PC-9 (cell line): ENCODE measurements at regions not wholly inside any gene's neighbourhood (a gene's known extent, or its start where the extent isn't known, plus 50 kb on each side); places are given as distances from the start of the nearest gene placed in this dataset.
"Not testable (repeated sequence)": the region's sequence is repeated elsewhere in the genome, so short reads cannot be mapped to it uniquely, and the experiment has no call there.

Experiments
- BruUV-seq: library from RNA; stranded (reverse); fragments of 400-500 nt; replicated peaks from 2 replicates; lab custom pipeline; 2021; lab: Mats Ljungman, UMichigan
- CTCF ChIA-PET: fragments of 300-600 bp; sonication (Branson Sonifier 250); formaldehyde crosslinking; loops from one replicate; lab custom pipeline; 2022; ENCODE audit warnings: antibody characterized with exemption; lab: Charles Lee
- POLR2A ChIA-PET: fragments of 300-600 bp; sonication (Branson Sonifier 250); formaldehyde crosslinking; loops from one replicate; lab custom pipeline; 2022; ENCODE audit warnings: antibody characterized with exemption; ENCODE audit not compliant: unreplicated experiment; lab: Charles Lee
- DNase-seq, 2 experiments: peaks; one replicate each; pipeline versions ENCODE4 v3.0.0 to v3.0.0-alpha.2; 2015 to 2022; ENCODE audit warnings: mixed read lengths in 1 of 2
- H2AFZ ChIP-seq: fragments of 200-600 bp; sonication (generic); 2 replicates; pipeline ENCODE4 v1.8.1; 2017; ENCODE audit warnings: antibody characterized with exemption
- H3F3A ChIP-seq: fragments of 200-600 bp; sonication (generic); 2 replicates; pipeline ENCODE4 v1.8.1; 2017; ENCODE audit warnings: antibody characterized with exemption, mild to moderate bottlenecking, low read depth; ENCODE audit not compliant: insufficient read depth
- H3K27ac ChIP-seq: fragments of 200-600 bp; sonication (generic); 2 replicates; pipeline ENCODE4 v1.6.1; 2016; ENCODE audit warnings: mixed run types
- H3K27me3 ChIP-seq: fragments of 200-600 bp; sonication (generic); 2 replicates; pipeline ENCODE4 v1.6.1; 2016; ENCODE audit warnings: low read depth, mixed run types; ENCODE audit not compliant: insufficient read depth
- H3K36me3 ChIP-seq: fragments of 200-600 bp; sonication (generic); 2 replicates; pipeline ENCODE4 v1.6.1; 2016; ENCODE audit warnings: low read depth, mixed run types
- H3K4me1 ChIP-seq: fragments of 200-600 bp; sonication (generic); replicated peaks from 2 replicates; pipeline ENCODE4 v1.6.1; 2016; ENCODE audit warnings: mixed run types; ENCODE audit not compliant: insufficient read depth
- H3K4me2 ChIP-seq: fragments of 200-600 bp; sonication (generic); 2 replicates; pipeline ENCODE4 v1.6.1; 2017; ENCODE audit warnings: mixed run types
- H3K4me3 ChIP-seq: fragments of 200-600 bp; sonication (generic); 2 replicates; pipeline ENCODE4 v1.6.1; 2016; ENCODE audit warnings: mixed run types
- H3K79me2 ChIP-seq: fragments of 200-600 bp; sonication (generic); 2 replicates; pipeline ENCODE4 v1.6.1; 2017; ENCODE audit warnings: low read depth, mixed run types
- H3K9me2 ChIP-seq: fragments of 200-600 bp; sonication (generic); 2 replicates; pipeline ENCODE4 v1.8.1; 2017; ENCODE audit warnings: mild to moderate bottlenecking; ENCODE audit not compliant: insufficient read depth
- H3K9me3 ChIP-seq: fragments of 200-600 bp; sonication (generic); 2 replicates; pipeline ENCODE4 v1.8.1; 2016; ENCODE audit warnings: low read depth; ENCODE audit not compliant: insufficient read depth
- H4K20me1 ChIP-seq: fragments of 200-600 bp; sonication (generic); 2 replicates; pipeline ENCODE4 v1.8.1; 2017; ENCODE audit not compliant: insufficient read depth
- EZH2 ChIP-seq: fragments of 200-600 bp; sonication (generic); IDR thresholded peaks from 2 replicates; pipeline ENCODE4 v1.8.0; 2017; ENCODE audit warnings: antibody characterized with exemption, low read depth
- intact Hi-C: fragments of 100-400 bp; cut with micrococcal nuclease; formaldehyde crosslinking; loops from one replicate; pipeline ENCODE4 v1.10.0; 2022; ENCODE audit not compliant: unreplicated experiment
- TF ChIP-seq, protein P1 (sequence below): fragments of 200-600 bp; sonication (generic); conservative IDR thresholded peaks from 2 replicates; pipeline ENCODE4 v1.6.1; 2017; ENCODE audit warnings: mixed run types, antibody characterized with exemption, mild to moderate bottlenecking, moderate library complexity

- intact Hi-C loops, result no loop called here
These were observed 1038.1 kb upstream of the PCDH20 start for GRCh38 chr13:62453761-62454160.

DNA sequence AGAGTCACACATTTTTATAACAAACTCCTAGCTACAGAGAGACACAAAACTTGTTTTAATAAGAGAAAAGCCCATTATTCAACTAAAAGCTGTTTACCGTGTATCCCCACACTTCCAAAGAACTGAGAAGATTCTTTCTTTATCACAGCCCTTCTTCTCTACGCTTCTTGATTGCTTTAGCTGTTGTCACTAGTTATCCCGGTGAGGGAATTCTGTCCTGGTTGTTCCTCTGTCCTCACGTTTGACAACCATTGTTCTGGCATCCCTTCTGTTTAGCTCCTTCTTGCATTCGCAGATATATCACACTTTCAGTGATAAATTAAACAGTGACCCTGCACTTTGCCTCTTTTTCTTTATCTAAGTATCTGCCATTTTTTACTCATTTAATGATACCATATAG, 1035.1 kb upstream of the PCDH20 start:
- TF ChIP-seq, protein P1, sequence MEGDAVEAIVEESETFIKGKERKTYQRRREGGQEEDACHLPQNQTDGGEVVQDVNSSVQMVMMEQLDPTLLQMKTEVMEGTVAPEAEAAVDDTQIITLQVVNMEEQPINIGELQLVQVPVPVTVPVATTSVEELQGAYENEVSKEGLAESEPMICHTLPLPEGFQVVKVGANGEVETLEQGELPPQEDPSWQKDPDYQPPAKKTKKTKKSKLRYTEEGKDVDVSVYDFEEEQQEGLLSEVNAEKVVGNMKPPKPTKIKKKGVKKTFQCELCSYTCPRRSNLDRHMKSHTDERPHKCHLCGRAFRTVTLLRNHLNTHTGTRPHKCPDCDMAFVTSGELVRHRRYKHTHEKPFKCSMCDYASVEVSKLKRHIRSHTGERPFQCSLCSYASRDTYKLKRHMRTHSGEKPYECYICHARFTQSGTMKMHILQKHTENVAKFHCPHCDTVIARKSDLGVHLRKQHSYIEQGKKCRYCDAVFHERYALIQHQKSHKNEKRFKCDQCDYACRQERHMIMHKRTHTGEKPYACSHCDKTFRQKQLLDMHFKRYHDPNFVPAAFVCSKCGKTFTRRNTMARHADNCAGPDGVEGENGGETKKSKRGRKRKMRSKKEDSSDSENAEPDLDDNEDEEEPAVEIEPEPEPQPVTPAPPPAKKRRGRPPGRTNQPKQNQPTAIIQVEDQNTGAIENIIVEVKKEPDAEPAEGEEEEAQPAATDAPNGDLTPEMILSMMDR, result no peak
- no peak for TF ChIP-seq EZH2
- intact Hi-C loops, result no loop called here
- Histone ChIP-seq H3K27ac (no peak overlapping the region), H4K20me1 (no peaks in the 10 kb centered on the region), H3K36me3 (no peaks in the 10 kb centered on the region), H3K27me3 (no peaks in the 10 kb centered on the region), H3K4me3 (no peak overlapping the region), H3K4me1 (no peaks in the 10 kb centered on the region), H3K9me3 (no peaks in the 10 kb centered on the region), H3F3A (no peaks in the 10 kb centered on the region), H3K79me2 (no peaks in the 10 kb centered on the region), H2AFZ (no peak overlapping the region), H3K9me2 (no peaks in the 10 kb centered on the region), H3K4me2 (no peak overlapping the region)
- no peak for DNase-seq
- CTCF ChIA-PET, result no interaction called here
- POLR2A ChIA-PET, result no interaction called here
- BruUV-seq, result no TSS peak

More at GRCh38 chr13:62453761-62454160, 1038.1 kb upstream of the PCDH20 start:
- DNase-seq, result no peak
- Histone ChIP-seq H3K4me3 (no peak overlapping the region), H4K20me1 (no peaks in the 10 kb centered on the region), H3K36me3 (no peaks in the 10 kb centered on the region), H3K27me3 (no peaks in the 10 kb centered on the region), H3K9me2 (no peaks in the 10 kb centered on the region), H3K4me2 (no peak overlapping the region), H3K4me1 (no peaks in the 10 kb centered on the region), H3K79me2 (no peaks in the 10 kb centered on the region), H3K27ac (no peak overlapping the region), H3K9me3 (no peaks in the 10 kb centered on the region), H3F3A (no peaks in the 10 kb centered on the region), H2AFZ (no peak overlapping the region)
- TF ChIP-seq, protein P1, result no peak
- no peak for TF ChIP-seq EZH2
- CTCF ChIA-PET, result no interaction called here
- BruUV-seq, result no TSS peak
- POLR2A ChIA-PET, result no interaction called here

DNA sequence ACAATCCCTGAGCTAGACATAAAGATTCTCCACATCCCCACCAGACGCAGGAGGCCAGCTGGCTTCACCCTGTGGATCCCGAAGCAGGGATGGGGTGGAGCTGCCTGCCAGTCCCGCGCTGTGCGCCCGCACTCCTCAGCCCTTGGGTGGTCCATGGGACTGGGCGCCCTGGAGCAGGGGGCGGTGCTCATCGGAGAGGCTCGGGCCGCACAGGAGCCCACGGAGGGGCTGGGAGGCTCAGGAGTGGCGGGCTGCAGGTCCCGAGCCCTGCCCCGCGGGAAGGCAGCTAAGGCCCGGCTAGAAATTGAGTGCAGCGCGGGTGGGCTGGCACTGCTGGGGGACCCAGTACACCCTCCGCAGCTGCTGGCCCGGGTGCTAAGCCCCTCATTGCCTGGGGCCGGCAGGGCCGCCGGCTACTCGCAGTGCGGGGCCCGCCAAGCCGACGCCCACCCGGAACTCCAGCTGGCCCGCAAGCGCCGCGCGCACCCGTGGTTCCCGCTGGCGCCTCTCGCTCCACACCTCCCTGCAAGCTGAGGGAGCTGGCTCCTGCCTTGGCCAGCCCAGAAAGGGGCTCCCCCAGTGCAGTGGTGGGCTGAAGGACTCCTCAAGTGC, 1032.2 kb upstream of the PCDH20 start:
- intact Hi-C loops, H3K4me3 ChIP-seq, H3K27ac ChIP-seq, DNase-seq, H3K27me3 ChIP-seq, H3F3A ChIP-seq, H3K9me3 ChIP-seq, H3K9me2 ChIP-seq, POLR2A ChIA-PET, H4K20me1 ChIP-seq, H3K4me2 ChIP-seq, CTCF ChIA-PET, H2AFZ ChIP-seq, BruUV-seq, H3K4me1 ChIP-seq, H3K36me3 ChIP-seq, H3K79me2 ChIP-seq: not testable (repeated sequence)

GRCh38 chr13:62444805-62445204, 1029.2 kb upstream of the PCDH20 start:
- H3K27ac ChIP-seq, result no peak overlapping the region
- no peaks in the 10 kb centered on the region for H3K36me3 ChIP-seq
- no peaks in the 10 kb centered on the region for H3K27me3 ChIP-seq
- intact Hi-C loops, result no loop called here
- no peak for DNase-seq
- no peaks in the 10 kb centered on the region for H3K9me3 ChIP-seq
- H3K4me2 ChIP-seq, result no peak overlapping the region
- TF ChIP-seq EZH2, result no peak
- TF ChIP-seq, protein P1, result no peak
- no peaks in the 10 kb centered on the region for H3K79me2 ChIP-seq
- POLR2A ChIA-PET, result no interaction called here
- CTCF ChIA-PET, result no interaction called here
- BruUV-seq, result no TSS peak
- no peaks in the 10 kb centered on the region for H3F3A ChIP-seq
- no peaks in the 10 kb centered on the region for H3K4me1 ChIP-seq
- no peaks in the 10 kb centered on the region for H4K20me1 ChIP-seq
- no peaks in the 10 kb centered on the region for H3K9me2 ChIP-seq
- no peak overlapping the region for H2AFZ ChIP-seq
- H3K4me3 ChIP-seq, result no peak overlapping the region
